Activated CD4-positive, alpha-beta T cell treated with anti-CD3 and anti-CD28 coated beads for 36 hours (primary cell): ENCODE measurements at regions not wholly inside any gene's neighbourhood (a gene's known extent, or its start where the extent isn't known, plus 50 kb on each side); places are given as distances from the start of the nearest gene placed in this dataset.
"Not testable (repeated sequence)": the region's sequence is repeated elsewhere in the genome, so short reads cannot be mapped to it uniquely, and the experiment has no call there.

Source experiments
- ATAC-seq: fragments of 200-7000 bp; cut with Tn5 transposase; one replicate; pipeline ENCODE4 v1.10.0; 2021; ENCODE audit warnings: mild to moderate bottlenecking, moderate library complexity
- CTCF ChIA-PET: fragments of 350-600 bp; sonication (Branson Sonifier 250); formaldehyde crosslinking; loops from one replicate; lab custom pipeline; 2021; ENCODE audit warnings: antibody characterized with exemption; lab: Charles Lee
- POLR2A ChIA-PET: fragments of 350-600 bp; sonication (Branson Sonifier 250); formaldehyde crosslinking; loops from one replicate; lab custom pipeline; 2021; ENCODE audit warnings: antibody characterized with exemption, inconsistent platforms; lab: Charles Lee
- DNase-seq: peaks from one replicate; pipeline ENCODE4 v3.0.0-alpha.2; 2020
- H3K27ac Mint-ChIP-seq: one replicate; pipeline ENCODE4 v1.8.0; 2021; ENCODE audit warnings: mixed read lengths
- H3K27me3 Mint-ChIP-seq: one replicate; pipeline ENCODE4 v1.8.0; 2021; ENCODE audit warnings: mixed read lengths
- H3K36me3 Mint-ChIP-seq: one replicate; pipeline ENCODE4 v1.8.0; 2021; ENCODE audit warnings: low read depth, mixed read lengths
- H3K4me1 Mint-ChIP-seq: one replicate; pipeline ENCODE4 v1.8.0; 2021; ENCODE audit warnings: mixed read lengths
- H3K4me3 Mint-ChIP-seq: one replicate; pipeline ENCODE4 v1.8.0; 2021; ENCODE audit warnings: mild to moderate bottlenecking, moderate library complexity, mixed read lengths
- H3K9me3 Mint-ChIP-seq: one replicate; pipeline ENCODE4 v1.8.0; 2021; ENCODE audit warnings: low read depth, mixed read lengths
- intact Hi-C, 2 experiments: fragments of 100-400 bp; cut with DNase I in 1 of 2; cut with micrococcal nuclease in 1 of 2; formaldehyde crosslinking; loops; one replicate each; pipeline versions ENCODE4 v1.14.2 to v1.15.1; 2022 to 2024; cut with DNase I, micrococcal nuclease

- Mint-ChIP-seq H3K27me3 (no peaks in the 10 kb centered on the region), H3K4me1 (no peaks in the 10 kb centered on the region), H3K27ac (no peak overlapping the region), H3K9me3 (peaks cover 14% of the 10 kb centered on the region), H3K4me3 (no peak overlapping the region), H3K36me3 (no peaks in the 10 kb centered on the region)
- ChIA-PET CTCF (no interaction called here), POLR2A (no interaction called here)
- intact Hi-C loops, result no loop called here
- no peak for ATAC-seq
- DNase-seq, result no peak
Observed at GRCh38 chr5:26012078-26012477, 1026.3 kb downstream of the CDH9 start.

GRCh38 chr5:26009742-26010141 lies 1028.6 kb downstream of the CDH9 start:
- H3K4me3 Mint-ChIP-seq, result no peak overlapping the region
- no peak for DNase-seq
- H3K9me3 Mint-ChIP-seq, result peaks cover 13% of the 10 kb centered on the region
- no peaks in the 10 kb centered on the region for H3K27me3 Mint-ChIP-seq
- no peaks in the 10 kb centered on the region for H3K4me1 Mint-ChIP-seq
- POLR2A ChIA-PET, result no interaction called here
- no peaks in the 10 kb centered on the region for H3K36me3 Mint-ChIP-seq
- no peak for ATAC-seq
- intact Hi-C loops, result no loop called here
- CTCF ChIA-PET, result no interaction called here
- no peak overlapping the region for H3K27ac Mint-ChIP-seq

GRCh38 chr5:26003966-26004365 lies 1034.4 kb downstream of the CDH9 start:
- CTCF ChIA-PET, result no interaction called here
- no peak for ATAC-seq

GRCh38 chr5:25995209-25995608 lies 1043.2 kb downstream of the CDH9 start:
- intact Hi-C loops, result loop anchor here in 1 of 2 experiments (10.0 kb wide), 1 partner anchor 510 kb away; no protein-coding TSS in a partner anchor
- ATAC-seq, result no peak
- DNase-seq, result no peak
- Mint-ChIP-seq H3K36me3 (no peaks in the 10 kb centered on the region), H3K9me3 (peaks cover 3% of the 10 kb centered on the region), H3K4me3 (no peak overlapping the region), H3K4me1 (no peaks in the 10 kb centered on the region), H3K27ac (no peak overlapping the region), H3K27me3 (no peaks in the 10 kb centered on the region)
- ChIA-PET CTCF (interaction anchor here (0.6 kb wide), 1 partner anchor 154 kb away, joined by 3 read pairs; no protein-coding TSS in a partner anchor), POLR2A (no interaction called here)

More at GRCh38 chr5:26003966-26004365, 1034.4 kb downstream of the CDH9 start:
- POLR2A ChIA-PET, result no interaction called here
- Mint-ChIP-seq H3K27me3 (no peaks in the 10 kb centered on the region), H3K27ac (no peak overlapping the region), H3K36me3 (no peaks in the 10 kb centered on the region), H3K4me1 (no peaks in the 10 kb centered on the region), H3K4me3 (no peak overlapping the region), H3K9me3 (peaks cover 9% of the 10 kb centered on the region)
- intact Hi-C loops, result no loop called here
- no peak for DNase-seq

- H3K4me3 Mint-ChIP-seq, result no peak overlapping the region
- H3K4me1 Mint-ChIP-seq, result no peaks in the 10 kb centered on the region
- H3K27me3 Mint-ChIP-seq, result no peaks in the 10 kb centered on the region
- intact Hi-C loops, result loop anchor here in 1 of 2 experiments (10.0 kb wide), 1 partner anchor 511 kb away; no protein-coding TSS in a partner anchor
- DNase-seq, result no peak
- H3K9me3 Mint-ChIP-seq, result peaks cover 1% of the 10 kb centered on the region
- ATAC-seq, result no peak
- H3K36me3 Mint-ChIP-seq, result no peaks in the 10 kb centered on the region
- POLR2A ChIA-PET, result no interaction called here
- CTCF ChIA-PET, result interaction anchor here (0.5 to 0.6 kb wide), 2 partner anchors 19 to 1743 kb away, joined by 3 to 4 read pairs; no protein-coding TSS in a partner anchor
- no peak overlapping the region for H3K27ac Mint-ChIP-seq
Observed at GRCh38 chr5:25993701-25994100, 1044.7 kb downstream of the CDH9 start.

GRCh38 chr5:25991639-25992038 lies 1046.7 kb downstream of the CDH9 start:
- no peaks in the 10 kb centered on the region for H3K27me3 Mint-ChIP-seq
- POLR2A ChIA-PET, result no interaction called here
- no peaks in the 10 kb centered on the region for H3K4me1 Mint-ChIP-seq
- H3K9me3 Mint-ChIP-seq, result peaks cover 1% of the 10 kb centered on the region
- DNase-seq (no peak), ATAC-seq (no peak)
- intact Hi-C loops, result loop anchor here in 1 of 2 experiments (10.0 kb wide), 1 partner anchor 513 kb away; no protein-coding TSS in a partner anchor
- H3K27ac Mint-ChIP-seq, result no peak overlapping the region
- CTCF ChIA-PET, result no interaction called here
- H3K4me3 Mint-ChIP-seq, result no peak overlapping the region
- no peaks in the 10 kb centered on the region for H3K36me3 Mint-ChIP-seq

- ATAC-seq, result no peak
- ChIA-PET CTCF (no interaction called here), POLR2A (no interaction called here)
- Mint-ChIP-seq H3K9me3 (peaks cover 1% of the 10 kb centered on the region), H3K4me1 (no peaks in the 10 kb centered on the region), H3K27me3 (no peaks in the 10 kb centered on the region), H3K4me3 (no peak overlapping the region), H3K27ac (no peak overlapping the region), H3K36me3 (no peaks in the 10 kb centered on the region)
- intact Hi-C loops, result loop anchor here in 1 of 2 experiments (10.0 kb wide), 1 partner anchor 514 kb away; no protein-coding TSS in a partner anchor
- no peak for DNase-seq
Observed at GRCh38 chr5:25990771-25991170, 1047.6 kb downstream of the CDH9 start.

- H3K4me1 Mint-ChIP-seq, result no peaks in the 10 kb centered on the region
- no peaks in the 10 kb centered on the region for H3K27me3 Mint-ChIP-seq
- ATAC-seq (no peak), DNase-seq (no peak)
- H3K27ac Mint-ChIP-seq, result no peak overlapping the region
- POLR2A ChIA-PET, result no interaction called here
- intact Hi-C loops, result no loop called here
- CTCF ChIA-PET, result no interaction called here
- H3K4me3 Mint-ChIP-seq, result no peak overlapping the region
- no peaks in the 10 kb centered on the region for H3K36me3 Mint-ChIP-seq
- H3K9me3 Mint-ChIP-seq, result peaks cover 25% of the 10 kb centered on the region
Observed at GRCh38 chr5:25979086-25979485, 1059.3 kb downstream of the CDH9 start.

GRCh38 chr5:25975885-25976284 lies 1062.5 kb downstream of the CDH9 start:
- ChIA-PET CTCF (no interaction called here), POLR2A (no interaction called here)
- Mint-ChIP-seq H3K4me1 (no peaks in the 10 kb centered on the region), H3K27me3 (no peaks in the 10 kb centered on the region), H3K27ac (no peak overlapping the region), H3K4me3 (no peak overlapping the region), H3K9me3 (peaks cover 28% of the 10 kb centered on the region), H3K36me3 (no peaks in the 10 kb centered on the region)
- DNase-seq (no peak), ATAC-seq (no peak)
- intact Hi-C loops, result no loop called here

GRCh38 chr5:25974451-25974850 lies 1063.9 kb downstream of the CDH9 start:
- no peak for DNase-seq
- peaks cover 24% of the 10 kb centered on the region for H3K9me3 Mint-ChIP-seq
- no peak for ATAC-seq
- H3K27me3 Mint-ChIP-seq, result no peaks in the 10 kb centered on the region
- no peaks in the 10 kb centered on the region for H3K4me1 Mint-ChIP-seq
- intact Hi-C loops, result no loop called here
- H3K27ac Mint-ChIP-seq, result no peak overlapping the region
- H3K4me3 Mint-ChIP-seq, result no peak overlapping the region
- H3K36me3 Mint-ChIP-seq, result no peaks in the 10 kb centered on the region
- ChIA-PET CTCF (interaction anchor here (0.7 kb wide), 1 partner anchor 19 kb away, joined by 3 read pairs; no protein-coding TSS in a partner anchor), POLR2A (no interaction called here)

GRCh38 chr5:25970906-25971489 lies 1067.4 kb downstream of the CDH9 start:
- ATAC-seq, result no peak
- intact Hi-C loops, result no loop called here
- no peaks in the 10 kb centered on the region for H3K4me1 Mint-ChIP-seq
- H3K27me3 Mint-ChIP-seq, result no peaks in the 10 kb centered on the region
- H3K4me3 Mint-ChIP-seq, result no peak overlapping the region
- ChIA-PET CTCF (no interaction called here), POLR2A (no interaction called here)
- no peak overlapping the region for H3K27ac Mint-ChIP-seq
- DNase-seq, result no peak
- H3K9me3 Mint-ChIP-seq, result peaks cover 27% of the 10 kb centered on the region
- H3K36me3 Mint-ChIP-seq, result no peaks in the 10 kb centered on the region

- H3K27me3 Mint-ChIP-seq, ATAC-seq, CTCF ChIA-PET: not testable (repeated sequence)
Observed at GRCh38 chr5:25969042-25969441, 1069.3 kb downstream of the CDH9 start.

More at GRCh38 chr5:25969042-25969441, 1069.3 kb downstream of the CDH9 start:
- H3K4me1 Mint-ChIP-seq, DNase-seq, H3K4me3 Mint-ChIP-seq, H3K27ac Mint-ChIP-seq, intact Hi-C loops, POLR2A ChIA-PET, H3K36me3 Mint-ChIP-seq: not testable (repeated sequence)
- H3K9me3 Mint-ChIP-seq, result peaks cover 29% of the 10 kb centered on the region
